HUES48 (cell line): ENCODE measurements at regions not wholly inside any gene's neighbourhood (a gene's known extent, or its start where the extent isn't known, plus 50 kb on each side); places are given as distances from the start of the nearest gene placed in this dataset.
"Not testable (repeated sequence)": the region's sequence is repeated elsewhere in the genome, so short reads cannot be mapped to it uniquely, and the experiment has no call there.

Experiments
- H3K27ac ChIP-seq: one replicate; pipeline ENCODE4 v1.7.0; 2013; ENCODE audit warnings: low read depth, low read length, inconsistent platforms
- H3K27me3 ChIP-seq: 2 replicates; pipeline ENCODE4 v1.6.1; 2013; ENCODE audit warnings: mild to moderate bottlenecking, low read length; ENCODE audit not compliant: control insufficient read depth, insufficient read depth
- H3K36me3 ChIP-seq: 2 replicates; pipeline ENCODE4 v1.6.1; 2013; ENCODE audit warnings: low read length; ENCODE audit not compliant: control insufficient read depth, insufficient read depth
- H3K4me1 ChIP-seq: 2 replicates; pipeline ENCODE4 v1.6.1; 2013; ENCODE audit warnings: mild to moderate bottlenecking, low read length; ENCODE audit not compliant: control insufficient read depth, insufficient read depth
- H3K4me3 ChIP-seq: 2 replicates; pipeline ENCODE4 v1.5.1; 2013; ENCODE audit warnings: mild to moderate bottlenecking, low read depth, low read length
- H3K9ac ChIP-seq: 2 replicates; pipeline ENCODE4 v1.6.1; 2013; ENCODE audit warnings: mild to moderate bottlenecking, low read depth, low read length, moderate library complexity
- H3K9me3 ChIP-seq: 2 replicates; pipeline ENCODE4 v1.6.1; 2013; ENCODE audit warnings: low read length; ENCODE audit not compliant: control insufficient read depth, insufficient read depth

- not testable (repeated sequence) for H3K27me3 ChIP-seq, H3K36me3 ChIP-seq, H3K9ac ChIP-seq, H3K4me3 ChIP-seq, H3K4me1 ChIP-seq, H3K27ac ChIP-seq, H3K9me3 ChIP-seq
Measured at GRCh38 chr3:75914741-75915140, 129.4 kb upstream of the ZNF717 start.

GRCh38 chr3:75938921-75939320 is 153.6 kb upstream of the ZNF717 start:
- H3K4me1 ChIP-seq, result no peaks in the 10 kb centered on the region
- no peak overlapping the region for H3K9ac ChIP-seq
- H3K4me3 ChIP-seq, result no peak overlapping the region
- H3K36me3 ChIP-seq, result no peaks in the 10 kb centered on the region
- H3K27me3 ChIP-seq, result no peaks in the 10 kb centered on the region
- 0 out of 2 replicates have a peak, but pooled peaks cover under 1% of the 10 kb centered on the region for H3K9me3 ChIP-seq
- H3K27ac ChIP-seq, result no peak overlapping the region

- H3K36me3 ChIP-seq, result no peaks in the 10 kb centered on the region
- H3K27me3 ChIP-seq, result no peaks in the 10 kb centered on the region
- no peaks in the 10 kb centered on the region for H3K4me1 ChIP-seq
- H3K4me3 ChIP-seq, result no peak overlapping the region
- no peaks in the 10 kb centered on the region for H3K9me3 ChIP-seq
- no peak overlapping the region for H3K27ac ChIP-seq
- H3K9ac ChIP-seq, result no peak overlapping the region
Measured at GRCh38 chr3:75951941-75952340, 166.6 kb upstream of the ZNF717 start.

GRCh38 chr3:75960031-75960430 is 174.7 kb upstream of the ZNF717 start:
- H3K4me3 ChIP-seq, H3K27ac ChIP-seq, H3K27me3 ChIP-seq, H3K4me1 ChIP-seq, H3K9me3 ChIP-seq, H3K9ac ChIP-seq, H3K36me3 ChIP-seq: not testable (repeated sequence)

- not testable (repeated sequence) for H3K27me3 ChIP-seq, H3K9ac ChIP-seq, H3K27ac ChIP-seq, H3K9me3 ChIP-seq, H3K4me3 ChIP-seq, H3K4me1 ChIP-seq, H3K36me3 ChIP-seq
Measured at GRCh38 chr3:75962054-75962453, 176.7 kb upstream of the ZNF717 start.

- Histone ChIP-seq H3K4me1 (no peaks in the 10 kb centered on the region), H3K27me3 (no peaks in the 10 kb centered on the region), H3K9me3 (no peaks in the 10 kb centered on the region), H3K4me3 (no peak overlapping the region), H3K36me3 (no peaks in the 10 kb centered on the region), H3K27ac (no peak overlapping the region), H3K9ac (no peak overlapping the region)
Measured at GRCh38 chr3:75967071-75967470, 181.7 kb upstream of the ZNF717 start.

- Histone ChIP-seq H3K27me3 (no peaks in the 10 kb centered on the region), H3K9ac (no peak overlapping the region), H3K27ac (no peak overlapping the region), H3K36me3 (no peaks in the 10 kb centered on the region), H3K9me3 (no peaks in the 10 kb centered on the region), H3K4me3 (no peak overlapping the region), H3K4me1 (no peaks in the 10 kb centered on the region)
Measured at GRCh38 chr3:75978686-75979085, 193.3 kb upstream of the ZNF717 start.

- H3K4me1 ChIP-seq, result no peaks in the 10 kb centered on the region
- no peak overlapping the region for H3K9ac ChIP-seq
- no peaks in the 10 kb centered on the region for H3K27me3 ChIP-seq
- H3K4me3 ChIP-seq, result no peak overlapping the region
- no peaks in the 10 kb centered on the region for H3K9me3 ChIP-seq
- no peaks in the 10 kb centered on the region for H3K36me3 ChIP-seq
- H3K27ac ChIP-seq, result no peak overlapping the region
Measured at GRCh38 chr3:75981401-75981800, 196.1 kb upstream of the ZNF717 start.

GRCh38 chr3:75982151-75982550 is 196.8 kb upstream of the ZNF717 start:
- H3K27ac ChIP-seq, result no peak overlapping the region

GRCh38 chr3:75983111-75983510 is 197.8 kb upstream of the ZNF717 start:
- H3K4me3 ChIP-seq, result no peak overlapping the region
- H3K9me3 ChIP-seq, result no peaks in the 10 kb centered on the region
- H3K27ac ChIP-seq, result no peak overlapping the region
- no peaks in the 10 kb centered on the region for H3K27me3 ChIP-seq
- H3K36me3 ChIP-seq, result no peaks in the 10 kb centered on the region
- H3K9ac ChIP-seq, result no peak overlapping the region
- H3K4me1 ChIP-seq, result no peaks in the 10 kb centered on the region

More at GRCh38 chr3:75982151-75982550, 196.8 kb upstream of the ZNF717 start:
- Histone ChIP-seq H3K9ac (no peak overlapping the region), H3K9me3 (no peaks in the 10 kb centered on the region), H3K4me1 (no peaks in the 10 kb centered on the region), H3K4me3 (no peak overlapping the region), H3K27me3 (no peaks in the 10 kb centered on the region), H3K36me3 (no peaks in the 10 kb centered on the region)

- no peak overlapping the region for H3K9ac ChIP-seq
- H3K36me3 ChIP-seq, result no peaks in the 10 kb centered on the region
- H3K27ac ChIP-seq, result no peak overlapping the region
- no peak overlapping the region for H3K4me3 ChIP-seq
- H3K9me3 ChIP-seq, result no peaks in the 10 kb centered on the region
- no peaks in the 10 kb centered on the region for H3K27me3 ChIP-seq
- no peaks in the 10 kb centered on the region for H3K4me1 ChIP-seq
Measured at GRCh38 chr3:75983609-75984290, 198.4 kb upstream of the ZNF717 start.
